Endothelial cell (in vitro differentiated cells): ENCODE measurements at regions not wholly inside any gene's neighbourhood (a gene's known extent, or its start where the extent isn't known, plus 50 kb on each side); places are given as distances from the start of the nearest gene placed in this dataset.

Experiments
- DNase-seq: peaks from one replicate; pipeline ENCODE4 v3.0.0; 2021; ENCODE audit warnings: low spot score
- H3K27ac Mint-ChIP-seq: one replicate; pipeline ENCODE4 v1.8.0; 2021; ENCODE audit warnings: mixed read lengths, inconsistent platforms; ENCODE audit not compliant: unreplicated experiment
- H3K27me3 Mint-ChIP-seq: one replicate; pipeline ENCODE4 v1.8.0; 2021; ENCODE audit warnings: mild to moderate bottlenecking, moderate library complexity, mixed read lengths, inconsistent platforms; ENCODE audit not compliant: unreplicated experiment
- H3K36me3 Mint-ChIP-seq: one replicate; pipeline ENCODE4 v1.8.0; 2021; ENCODE audit warnings: mild to moderate bottlenecking, low read depth, mixed read lengths, inconsistent platforms; ENCODE audit not compliant: unreplicated experiment
- H3K4me1 Mint-ChIP-seq: one replicate; pipeline ENCODE4 v1.8.0; 2021; ENCODE audit warnings: mild to moderate bottlenecking, mixed read lengths, inconsistent platforms; ENCODE audit not compliant: unreplicated experiment
- H3K4me3 Mint-ChIP-seq: one replicate; pipeline ENCODE4 v1.8.0; 2021; ENCODE audit warnings: mild to moderate bottlenecking, mixed read lengths, inconsistent platforms; ENCODE audit not compliant: unreplicated experiment
- H3K9me3 Mint-ChIP-seq: one replicate; pipeline ENCODE4 v1.8.0; 2021; ENCODE audit warnings: mixed read lengths, inconsistent platforms; ENCODE audit not compliant: unreplicated experiment
- CTCF ChIP-seq: fragments of 200-600 bp; sonication (generic); IDR thresholded peaks from one replicate; pipeline ENCODE4 v1.5.0; 2021; ENCODE audit warnings: antibody characterized with exemption; ENCODE audit not compliant: unreplicated experiment

- Mint-ChIP-seq H3K4me1 (peaks cover 2% of the 10 kb centered on the region), H3K27me3 (peaks cover 1% of the 10 kb centered on the region), H3K4me3 (no peak overlapping the region), H3K36me3 (no peaks in the 10 kb centered on the region), H3K9me3 (no peaks in the 10 kb centered on the region), H3K27ac (no peak overlapping the region)
- TF ChIP-seq CTCF, result no peak
- no peak for DNase-seq
Measured at GRCh38 chr12:58384196-58384595, 442.8 kb downstream of the ATP23 start.

GRCh38 chr12:58386136-58386535 is 444.8 kb downstream of the ATP23 start:
- H3K4me1 Mint-ChIP-seq, result peaks cover 2% of the 10 kb centered on the region
- no peak overlapping the region for H3K27ac Mint-ChIP-seq
- no peak overlapping the region for H3K4me3 Mint-ChIP-seq
- no peak for DNase-seq
- peaks cover 1% of the 10 kb centered on the region for H3K27me3 Mint-ChIP-seq
- no peaks in the 10 kb centered on the region for H3K36me3 Mint-ChIP-seq
- no peaks in the 10 kb centered on the region for H3K9me3 Mint-ChIP-seq
- no peak for TF ChIP-seq CTCF

GRCh38 chr12:58387199-58387598 is 445.8 kb downstream of the ATP23 start:
- Mint-ChIP-seq H3K9me3 (no peaks in the 10 kb centered on the region), H3K4me1 (peaks cover 2% of the 10 kb centered on the region), H3K27me3 (peaks cover 1% of the 10 kb centered on the region)

GRCh38 chr12:58388261-58388660 is 446.9 kb downstream of the ATP23 start:
- H3K27me3 Mint-ChIP-seq, result peaks cover 1% of the 10 kb centered on the region
- no peak for TF ChIP-seq CTCF
- H3K4me1 Mint-ChIP-seq, result peaks cover 2% of the 10 kb centered on the region
- no peak for DNase-seq
- H3K27ac Mint-ChIP-seq, result no peak overlapping the region
- H3K36me3 Mint-ChIP-seq, result no peaks in the 10 kb centered on the region
- H3K4me3 Mint-ChIP-seq, result no peak overlapping the region
- H3K9me3 Mint-ChIP-seq, result no peaks in the 10 kb centered on the region

More at GRCh38 chr12:58387199-58387598, 445.8 kb downstream of the ATP23 start:
- Mint-ChIP-seq H3K4me3 (no peak overlapping the region), H3K36me3 (no peaks in the 10 kb centered on the region), H3K27ac (no peak overlapping the region)
- no peak for TF ChIP-seq CTCF
- no peak for DNase-seq

- no peaks in the 10 kb centered on the region for H3K36me3 Mint-ChIP-seq
- peaks cover 9% of the 10 kb centered on the region for H3K4me1 Mint-ChIP-seq
- no peak for DNase-seq
- no peak overlapping the region for H3K27ac Mint-ChIP-seq
- no peaks in the 10 kb centered on the region for H3K9me3 Mint-ChIP-seq
- H3K4me3 Mint-ChIP-seq, result no peak overlapping the region
- peaks cover 4% of the 10 kb centered on the region for H3K27me3 Mint-ChIP-seq
- TF ChIP-seq CTCF, result no peak
Measured at GRCh38 chr12:58393152-58393551, 451.8 kb downstream of the ATP23 start.
